Nephron (organoid): ENCODE measurements at regions not wholly inside any gene's neighbourhood (a gene's known extent, or its start where the extent isn't known, plus 50 kb on each side); places are given as distances from the start of the nearest gene placed in this dataset.
"Not testable (repeated sequence)": the region's sequence is repeated elsewhere in the genome, so short reads cannot be mapped to it uniquely, and the experiment has no call there.

ENCODE experiments used
- H3K27ac Mint-ChIP-seq, 3 experiments: 2 replicates each; pipeline ENCODE4 v1.8.0; 2020; ENCODE audit warnings: mixed read lengths in 3 of 3, mild to moderate bottlenecking in 2 of 3, moderate library complexity in 1 of 3
- H3K27me3 Mint-ChIP-seq: 2 replicates; pipeline ENCODE4 v1.8.0; 2021; ENCODE audit warnings: low read depth, mild to moderate bottlenecking, moderate library complexity, mixed read lengths
- H3K36me3 Mint-ChIP-seq: 2 replicates; pipeline ENCODE4 v1.8.0; 2020; ENCODE audit warnings: low read depth, mixed read lengths
- H3K4me1 Mint-ChIP-seq: 2 replicates; pipeline ENCODE4 v1.8.0; 2020; ENCODE audit warnings: mixed read lengths
- H3K4me3 Mint-ChIP-seq, 3 experiments: 2 replicates each; pipeline ENCODE4 v1.8.0; 2020; ENCODE audit warnings: mild to moderate bottlenecking in 3 of 3, mixed read lengths in 3 of 3, moderate library complexity in 2 of 3
- H3K9me3 Mint-ChIP-seq: 2 replicates; pipeline ENCODE4 v1.8.0; 2020; ENCODE audit warnings: mixed read lengths
- TF ChIP-seq, protein P1 (sequence below), 3 experiments: fragments of 200-600 bp; sonication (generic); IDR thresholded peaks; one replicate each; pipeline ENCODE4 v1.5.0; 2021; ENCODE audit warnings: antibody characterized with exemption in 3 of 3; ENCODE audit not compliant: unreplicated experiment in 3 of 3

DNA sequence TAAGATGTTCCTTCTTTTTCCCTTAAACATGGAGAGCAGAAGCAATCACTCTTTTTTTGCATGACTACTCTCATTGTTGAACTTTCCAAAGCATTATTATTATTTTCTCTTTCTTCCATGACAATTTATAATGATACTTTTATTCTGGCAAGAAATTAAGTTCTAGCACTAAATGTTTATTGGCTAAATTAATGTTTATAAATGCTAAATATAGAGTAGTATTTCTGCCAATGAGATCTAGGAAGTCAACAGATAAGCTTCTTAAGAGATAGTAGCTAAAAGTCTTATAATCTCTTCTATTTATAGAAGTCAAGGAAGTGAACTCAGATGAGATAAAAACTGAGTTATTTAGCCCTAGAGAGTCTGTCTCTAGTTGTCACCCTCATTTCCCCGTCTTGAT, 920.1 kb downstream of the KCNJ2 start:
- Mint-ChIP-seq H3K27ac (no peak overlapping the region), H3K4me3 (no peak overlapping the region), H3K4me1 (no peaks in the 10 kb centered on the region), H3K27me3 (no peaks in the 10 kb centered on the region), H3K9me3 (peaks cover 16% of the 10 kb centered on the region), H3K36me3 (no peaks in the 10 kb centered on the region)
- TF ChIP-seq, protein P1, sequence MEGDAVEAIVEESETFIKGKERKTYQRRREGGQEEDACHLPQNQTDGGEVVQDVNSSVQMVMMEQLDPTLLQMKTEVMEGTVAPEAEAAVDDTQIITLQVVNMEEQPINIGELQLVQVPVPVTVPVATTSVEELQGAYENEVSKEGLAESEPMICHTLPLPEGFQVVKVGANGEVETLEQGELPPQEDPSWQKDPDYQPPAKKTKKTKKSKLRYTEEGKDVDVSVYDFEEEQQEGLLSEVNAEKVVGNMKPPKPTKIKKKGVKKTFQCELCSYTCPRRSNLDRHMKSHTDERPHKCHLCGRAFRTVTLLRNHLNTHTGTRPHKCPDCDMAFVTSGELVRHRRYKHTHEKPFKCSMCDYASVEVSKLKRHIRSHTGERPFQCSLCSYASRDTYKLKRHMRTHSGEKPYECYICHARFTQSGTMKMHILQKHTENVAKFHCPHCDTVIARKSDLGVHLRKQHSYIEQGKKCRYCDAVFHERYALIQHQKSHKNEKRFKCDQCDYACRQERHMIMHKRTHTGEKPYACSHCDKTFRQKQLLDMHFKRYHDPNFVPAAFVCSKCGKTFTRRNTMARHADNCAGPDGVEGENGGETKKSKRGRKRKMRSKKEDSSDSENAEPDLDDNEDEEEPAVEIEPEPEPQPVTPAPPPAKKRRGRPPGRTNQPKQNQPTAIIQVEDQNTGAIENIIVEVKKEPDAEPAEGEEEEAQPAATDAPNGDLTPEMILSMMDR (IDR thresholded peaks at IDR 0.05; ENCODE audit: unreplicated experiment in 3 of 3) = no peak

DNA sequence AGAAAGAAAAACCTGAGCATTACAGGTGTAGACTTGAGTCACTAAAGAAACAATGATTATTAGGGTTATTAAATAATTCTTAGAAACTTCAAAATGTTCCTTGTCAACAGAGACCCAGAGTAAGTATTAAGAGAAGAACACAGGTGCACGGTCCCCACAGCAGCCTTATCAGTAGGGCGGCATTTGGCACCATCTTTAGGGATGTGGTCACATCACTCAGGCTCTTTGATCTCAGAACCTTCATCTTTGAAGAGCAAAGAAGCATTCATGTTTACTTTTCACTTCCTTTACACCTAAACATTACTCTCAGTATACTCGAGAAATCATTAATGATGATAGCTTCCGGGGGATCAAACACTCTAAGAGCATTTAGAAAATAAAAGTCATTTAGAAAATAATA, 928.7 kb downstream of the KCNJ2 start:
- H3K9me3 Mint-ChIP-seq = peaks cover 9% of the 10 kb centered on the region
- no peaks in the 10 kb centered on the region for H3K27me3 Mint-ChIP-seq
- H3K27ac Mint-ChIP-seq = no peak overlapping the region
- no peaks in the 10 kb centered on the region for H3K36me3 Mint-ChIP-seq
- no peak overlapping the region for H3K4me3 Mint-ChIP-seq
- H3K4me1 Mint-ChIP-seq = peaks cover 19% of the 10 kb centered on the region
- TF ChIP-seq, protein P1 (IDR thresholded peaks at IDR 0.05; ENCODE audit: unreplicated experiment in 3 of 3) = no peak

DNA sequence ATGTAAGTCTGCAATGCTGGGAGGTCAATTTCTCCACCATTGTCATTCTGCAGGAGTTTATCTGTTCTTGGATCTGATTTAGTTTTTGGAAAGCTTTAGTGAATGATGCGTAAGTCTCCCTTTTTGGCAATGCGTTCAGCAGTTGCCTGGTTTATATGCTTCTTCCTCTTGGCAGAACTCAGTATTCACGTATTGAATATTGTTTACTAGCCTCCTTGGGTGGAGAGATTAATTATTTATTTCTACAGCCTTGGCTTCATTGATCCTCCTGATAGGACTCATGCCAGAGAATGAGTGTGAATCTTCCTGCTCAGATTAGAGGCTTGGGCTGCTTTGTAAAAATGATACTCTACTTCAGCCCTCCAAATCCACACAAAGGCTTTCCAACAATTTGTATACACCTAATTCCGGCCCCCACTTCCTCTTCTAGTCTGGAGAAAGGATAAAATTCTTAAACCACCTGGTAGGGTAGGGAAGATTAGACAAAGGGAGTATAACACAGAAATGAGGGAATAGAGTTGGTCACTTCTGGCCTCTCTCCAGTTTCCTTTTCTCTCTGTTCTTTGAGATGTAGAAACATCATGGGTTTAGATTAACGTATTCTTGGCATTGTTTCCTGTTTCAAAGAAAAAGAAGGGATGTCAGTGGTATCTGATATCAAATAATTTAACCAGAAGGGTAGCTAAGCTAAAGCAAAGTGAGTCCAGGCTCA, 929.8 kb downstream of the KCNJ2 start:
- Mint-ChIP-seq H3K27me3 (no peaks in the 10 kb centered on the region), H3K4me1 (peaks cover 19% of the 10 kb centered on the region), H3K4me3 (no peak overlapping the region), H3K27ac (peak overlapping the region in 1 of 3 experiments; percentile 33), H3K36me3 (no peaks in the 10 kb centered on the region), H3K9me3 (peaks cover 2% of the 10 kb centered on the region)
- TF ChIP-seq, protein P1 (IDR thresholded peaks at IDR 0.05; ENCODE audit: unreplicated experiment in 3 of 3) = no peak

DNA sequence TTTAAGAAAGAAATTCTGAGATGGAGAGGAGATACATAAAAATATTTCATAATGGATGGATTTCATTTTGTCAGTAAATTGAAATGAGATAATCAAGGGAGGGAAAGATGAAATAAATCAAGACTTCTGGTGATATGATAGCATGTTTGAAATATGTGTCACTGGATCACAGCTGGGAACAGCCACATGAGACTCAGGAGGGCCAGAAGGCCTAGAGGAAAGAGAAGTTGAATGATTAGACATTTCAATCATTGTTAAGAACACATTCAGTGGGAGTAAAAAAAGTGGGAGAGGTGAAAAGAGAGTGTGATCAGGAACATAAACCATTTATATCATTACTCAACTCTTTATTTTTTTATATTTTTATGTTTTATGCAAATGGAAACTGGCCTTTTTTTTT, 933.4 kb downstream of the KCNJ2 start:
- Mint-ChIP-seq H3K4me1 (peaks cover 23% of the 10 kb centered on the region), H3K27ac (no peak overlapping the region), H3K36me3 (no peaks in the 10 kb centered on the region), H3K27me3 (no peaks in the 10 kb centered on the region), H3K9me3 (no peaks in the 10 kb centered on the region), H3K4me3 (no peak overlapping the region)
- TF ChIP-seq, protein P1 (IDR thresholded peaks at IDR 0.05; ENCODE audit: unreplicated experiment in 3 of 3) = no peak

DNA sequence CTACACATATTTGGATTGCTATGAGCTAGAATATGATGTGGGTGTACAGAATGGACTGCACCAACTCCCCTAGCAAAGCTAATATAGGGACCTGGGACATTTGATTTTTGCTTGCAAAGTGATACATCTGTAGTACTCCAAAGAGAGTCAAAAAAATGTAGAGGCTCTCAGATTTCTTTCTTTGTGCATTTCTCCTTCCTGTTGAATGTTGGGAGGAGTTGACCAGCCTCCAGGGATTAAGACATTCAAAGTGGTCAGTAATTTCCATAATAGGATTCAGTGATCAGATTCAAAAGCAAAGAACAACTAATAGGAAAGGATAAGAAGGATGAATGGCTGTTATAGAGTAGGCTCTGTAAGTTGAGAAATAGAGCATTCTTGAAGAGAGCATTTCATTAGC, 934.9 kb downstream of the KCNJ2 start:
- peaks cover 15% of the 10 kb centered on the region for H3K4me1 Mint-ChIP-seq
- H3K36me3 Mint-ChIP-seq = no peaks in the 10 kb centered on the region
- H3K9me3 Mint-ChIP-seq = no peaks in the 10 kb centered on the region
- no peak overlapping the region for H3K4me3 Mint-ChIP-seq
- H3K27ac Mint-ChIP-seq = no peak overlapping the region
- TF ChIP-seq, protein P1 (IDR thresholded peaks at IDR 0.05; ENCODE audit: unreplicated experiment in 3 of 3) = no peak
- H3K27me3 Mint-ChIP-seq = no peaks in the 10 kb centered on the region

DNA sequence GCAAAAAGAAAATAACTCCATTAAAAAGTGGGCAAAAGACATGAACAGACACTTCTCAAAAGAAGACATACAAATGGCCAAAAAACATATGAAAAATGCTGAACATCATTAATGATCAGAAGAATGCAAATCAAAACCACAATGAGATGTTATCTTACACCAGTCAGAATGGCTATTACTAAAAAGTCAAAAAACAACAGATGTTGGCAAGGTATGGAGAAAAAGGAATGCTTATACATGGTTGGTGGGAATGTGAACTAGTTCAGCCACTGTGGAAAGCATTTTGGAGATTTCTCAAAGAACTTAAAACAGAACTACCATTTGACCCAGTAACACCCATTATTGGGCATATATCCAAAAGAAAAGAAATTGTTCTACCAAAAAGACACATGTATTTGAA, 936.7 kb downstream of the KCNJ2 start:
- H3K4me3 Mint-ChIP-seq, H3K27me3 Mint-ChIP-seq, H3K36me3 Mint-ChIP-seq, H3K27ac Mint-ChIP-seq, H3K4me1 Mint-ChIP-seq, H3K9me3 Mint-ChIP-seq: not testable (repeated sequence)
